ENCODE measurements at regions not wholly inside any gene's neighbourhood (a gene's known extent, or its start where the extent isn't known, plus 50 kb on each side); places are given as distances from the start of the nearest gene placed in this dataset.

DNA sequence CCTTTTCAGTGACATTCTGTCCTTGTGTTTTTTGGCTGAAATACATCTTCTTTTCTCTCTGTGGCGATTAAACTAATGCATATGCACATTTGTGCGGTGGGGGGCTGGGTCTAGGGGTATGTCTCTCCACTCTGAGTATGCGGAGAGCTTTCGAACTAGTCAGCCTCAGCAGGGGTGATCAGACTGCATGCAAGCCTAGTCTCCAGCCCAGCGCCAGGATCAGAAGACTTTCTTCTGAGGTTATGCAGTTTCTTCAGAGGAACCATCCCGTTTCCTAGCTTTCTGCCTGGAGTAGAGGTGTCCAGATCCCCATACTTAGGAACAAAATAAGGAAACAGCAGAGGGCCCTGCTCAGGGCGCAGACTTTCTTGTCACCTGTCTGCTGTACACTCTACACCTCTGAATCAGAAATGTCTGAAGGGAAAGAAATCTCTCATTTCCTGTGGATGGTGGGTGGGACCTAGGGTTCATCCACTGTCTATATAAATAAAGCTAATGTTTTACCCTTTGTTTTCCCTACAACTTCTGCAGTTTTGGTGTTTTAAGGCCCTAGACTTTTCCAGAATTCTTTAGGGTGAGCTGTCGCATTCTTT, 230.4 kb downstream of the ABHD5 start:
- no peaks in the 10 kb centered on the region for H3K36me3 Mint-ChIP-seq (ENCODE audit: low read depth)
- peaks cover 18% of the 10 kb centered on the region for H3K9me3 Mint-ChIP-seq
- no peak overlapping the region for H3K27ac Mint-ChIP-seq
- H3K4me1 Mint-ChIP-seq = peaks cover 56% of the 10 kb centered on the region
- H3K27me3 Mint-ChIP-seq (ENCODE audit: low read depth, poor library complexity) = no peaks in the 10 kb centered on the region
- no peak for DNase-seq
- no peak overlapping the region for H3K4me3 Mint-ChIP-seq
- TF ChIP-seq, protein P1, sequence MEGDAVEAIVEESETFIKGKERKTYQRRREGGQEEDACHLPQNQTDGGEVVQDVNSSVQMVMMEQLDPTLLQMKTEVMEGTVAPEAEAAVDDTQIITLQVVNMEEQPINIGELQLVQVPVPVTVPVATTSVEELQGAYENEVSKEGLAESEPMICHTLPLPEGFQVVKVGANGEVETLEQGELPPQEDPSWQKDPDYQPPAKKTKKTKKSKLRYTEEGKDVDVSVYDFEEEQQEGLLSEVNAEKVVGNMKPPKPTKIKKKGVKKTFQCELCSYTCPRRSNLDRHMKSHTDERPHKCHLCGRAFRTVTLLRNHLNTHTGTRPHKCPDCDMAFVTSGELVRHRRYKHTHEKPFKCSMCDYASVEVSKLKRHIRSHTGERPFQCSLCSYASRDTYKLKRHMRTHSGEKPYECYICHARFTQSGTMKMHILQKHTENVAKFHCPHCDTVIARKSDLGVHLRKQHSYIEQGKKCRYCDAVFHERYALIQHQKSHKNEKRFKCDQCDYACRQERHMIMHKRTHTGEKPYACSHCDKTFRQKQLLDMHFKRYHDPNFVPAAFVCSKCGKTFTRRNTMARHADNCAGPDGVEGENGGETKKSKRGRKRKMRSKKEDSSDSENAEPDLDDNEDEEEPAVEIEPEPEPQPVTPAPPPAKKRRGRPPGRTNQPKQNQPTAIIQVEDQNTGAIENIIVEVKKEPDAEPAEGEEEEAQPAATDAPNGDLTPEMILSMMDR (IDR thresholded peaks at IDR 0.05) = no peak

DNA sequence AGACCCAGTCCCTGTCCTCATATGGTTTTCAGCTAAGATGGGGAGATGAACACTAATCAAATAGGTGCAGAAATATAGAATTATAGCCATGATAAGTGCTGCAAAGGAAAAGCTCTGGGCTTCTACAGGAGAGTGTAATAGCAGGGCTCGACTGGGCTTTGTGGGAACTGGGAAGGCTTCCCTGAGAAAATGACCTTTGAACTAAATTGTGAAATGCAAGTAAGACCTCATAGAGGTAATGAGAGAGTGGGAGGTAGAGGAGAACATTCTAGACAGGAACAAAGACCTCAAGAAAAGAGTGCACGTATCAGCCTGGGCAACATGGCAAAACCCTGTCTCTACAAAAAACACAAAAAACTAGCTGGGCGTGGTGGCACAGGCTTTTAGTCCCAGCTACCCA, 231.6 kb downstream of the ABHD5 start:
- Mint-ChIP-seq H3K9me3 (peaks cover 10% of the 10 kb centered on the region), H3K4me3 (peak overlapping the region; percentile 58), H3K36me3 (ENCODE audit: low read depth) (no peaks in the 10 kb centered on the region), H3K4me1 (peaks cover 56% of the 10 kb centered on the region), H3K27ac (no peak overlapping the region), H3K27me3 (ENCODE audit: low read depth, poor library complexity) (no peaks in the 10 kb centered on the region)
- TF ChIP-seq, protein P1 (IDR thresholded peaks at IDR 0.05) = no peak
- no peak for DNase-seq

DNA sequence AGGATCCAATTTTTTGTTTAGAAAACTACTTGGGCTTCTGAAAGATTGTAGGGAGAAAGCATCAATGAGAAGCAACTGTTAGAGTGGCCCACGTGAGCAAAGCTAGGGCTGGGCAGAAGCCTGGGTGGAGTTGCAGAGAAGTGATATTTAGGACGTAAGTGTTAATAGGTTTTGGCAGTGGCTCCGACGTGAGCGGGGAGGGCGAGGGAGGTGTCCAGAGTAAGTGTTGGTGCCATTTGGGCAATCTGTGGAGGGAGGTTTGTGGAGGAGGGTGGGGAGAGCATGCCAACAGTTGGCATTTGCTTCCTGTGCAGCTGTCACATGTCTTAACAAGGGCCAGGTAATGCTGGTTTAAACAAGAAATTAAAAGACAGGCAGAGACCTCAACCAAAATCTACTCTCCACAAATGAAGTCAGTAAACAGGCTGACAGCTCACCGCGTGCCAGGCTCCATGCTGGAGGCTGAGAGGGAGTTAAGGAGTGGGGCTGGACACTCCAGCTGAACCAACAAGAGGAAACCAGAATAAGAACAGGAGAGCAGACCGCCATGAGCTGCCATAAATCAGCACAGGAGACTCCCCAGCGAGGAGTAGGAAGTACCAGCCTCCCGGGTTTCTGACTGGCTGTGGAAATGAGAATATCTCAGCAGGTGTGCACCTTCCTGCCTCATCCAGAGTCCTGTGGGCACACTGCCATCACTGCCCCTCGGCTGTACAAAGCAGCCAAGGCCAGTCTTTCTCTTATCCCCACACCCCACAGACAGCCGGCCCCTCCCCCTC, 232.6 kb downstream of the ABHD5 start:
- Mint-ChIP-seq H3K27ac (peak overlapping the region; percentile 57), H3K4me1 (peaks cover 56% of the 10 kb centered on the region), H3K4me3 (peak overlapping the region; percentile 41), H3K36me3 (ENCODE audit: low read depth) (no peaks in the 10 kb centered on the region), H3K27me3 (ENCODE audit: low read depth, poor library complexity) (no peaks in the 10 kb centered on the region), H3K9me3 (peaks cover 3% of the 10 kb centered on the region)
- peak; percentile 43 for DNase-seq
- TF ChIP-seq, protein P1 (IDR thresholded peaks at IDR 0.05) = no peak

DNA sequence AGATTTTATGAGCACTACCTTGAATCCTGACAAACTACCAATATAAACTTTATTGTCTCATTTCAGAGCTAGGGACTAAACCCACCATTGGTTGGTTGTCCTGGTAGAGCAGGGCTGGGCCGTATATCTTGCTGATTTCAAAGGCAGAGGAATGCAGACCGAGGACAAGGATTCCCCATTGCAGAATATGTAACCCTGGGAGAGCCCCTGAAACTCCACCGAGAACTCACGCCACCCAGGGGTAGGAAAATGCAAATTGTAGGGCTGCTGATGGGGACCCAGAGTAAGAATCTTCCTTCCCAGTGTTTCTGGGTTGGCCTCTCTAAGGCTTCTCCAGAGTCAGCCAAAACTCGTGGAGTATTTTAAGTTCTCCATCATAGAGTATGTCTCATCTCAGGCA, 235.3 kb downstream of the ABHD5 start:
- Mint-ChIP-seq H3K27ac (no peak overlapping the region), H3K27me3 (ENCODE audit: low read depth, poor library complexity) (no peaks in the 10 kb centered on the region), H3K9me3 (no peaks in the 10 kb centered on the region), H3K36me3 (ENCODE audit: low read depth) (no peaks in the 10 kb centered on the region), H3K4me3 (no peak overlapping the region), H3K4me1 (peaks cover 36% of the 10 kb centered on the region)
- DNase-seq = no peak
- TF ChIP-seq, protein P1 (IDR thresholded peaks at IDR 0.05) = no peak

- no peak for DNase-seq
- peaks cover 22% of the 10 kb centered on the region for H3K9me3 Mint-ChIP-seq
- peaks cover 9% of the 10 kb centered on the region for H3K4me1 Mint-ChIP-seq
- no peaks in the 10 kb centered on the region for H3K36me3 Mint-ChIP-seq (ENCODE audit: low read depth)
- H3K4me3 Mint-ChIP-seq = no peak overlapping the region
- TF ChIP-seq, protein P1 (IDR thresholded peaks at IDR 0.05) = no peak
- peak overlapping the region; percentile 51 for H3K27ac Mint-ChIP-seq
- peaks cover 3% of the 10 kb centered on the region for H3K27me3 Mint-ChIP-seq (ENCODE audit: low read depth, poor library complexity)
These were observed 242.2 kb downstream of the ABHD5 start for GRCh38 chr3:43932921-43933320.

GRCh38 chr3:43948013-43948412, 257.3 kb downstream of the ABHD5 start:
- Mint-ChIP-seq H3K36me3 (ENCODE audit: low read depth) (no peaks in the 10 kb centered on the region), H3K27ac (no peak overlapping the region), H3K9me3 (peaks cover 21% of the 10 kb centered on the region), H3K4me3 (no peak overlapping the region), H3K27me3 (ENCODE audit: low read depth, poor library complexity) (peaks cover 12% of the 10 kb centered on the region), H3K4me1 (peaks cover 33% of the 10 kb centered on the region)
- DNase-seq = no peak
- TF ChIP-seq, protein P1 (IDR thresholded peaks at IDR 0.05) = no peak

Measured in nephron progenitor cell (in vitro differentiated cells).